ENCODE measurements at regions not wholly inside any gene's neighbourhood (a gene's known extent, or its start where the extent isn't known, plus 50 kb on each side); places are given as distances from the start of the nearest gene placed in this dataset.

DNA sequence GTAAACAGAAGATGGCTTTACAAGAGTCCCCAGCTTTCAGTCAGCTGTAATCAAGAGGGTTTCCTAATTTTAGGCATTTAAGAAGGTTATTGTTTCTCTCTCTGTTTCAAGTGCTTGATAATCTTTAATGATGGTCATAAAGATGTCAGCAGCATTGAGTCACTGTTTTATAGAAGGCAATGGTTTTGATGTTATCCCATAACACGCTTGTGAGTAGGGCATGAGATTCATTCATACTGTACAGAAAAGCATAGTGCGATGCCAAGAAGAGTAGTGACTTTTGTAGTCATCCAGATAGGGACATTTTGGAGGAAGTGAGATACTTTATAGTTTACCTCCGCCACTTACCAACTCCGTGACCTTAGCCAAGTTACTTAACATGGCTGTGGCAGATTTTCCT is 364.2 kb upstream of the SLC10A2 start:
- Histone ChIP-seq H2BK5ac (ENCODE audit: low read depth, low read length) (no peak overlapping the region), H3K36me3 (ENCODE audit: control insufficient read depth in 2 of 4, insufficient read depth in 4 of 4, low read length in 3 of 4) (no peaks in the 10 kb centered on the region), H2BK20ac (ENCODE audit: low read length) (no peak overlapping the region), H3K27me3 (replicated peaks in 1 of 4; ENCODE audit: control insufficient read depth in 3 of 4, extremely low read depth in 1 of 4, insufficient read depth in 3 of 4, low read length in 3 of 4) (no peaks in the 10 kb centered on the region), H3K56ac (replicated peaks; ENCODE audit: insufficient read length, low read depth, low read length) (no peak overlapping the region), H4K8ac (ENCODE audit: extremely low read depth, insufficient read depth, low read length) (no peak overlapping the region), H4K20me1 (replicated peaks in 1 of 2; ENCODE audit: control insufficient read depth in 1 of 2, insufficient read depth in 2 of 2, low read length in 2 of 2) (no peaks in the 10 kb centered on the region), H3K4me1 (replicated peaks in 1 of 4; ENCODE audit: control insufficient read depth in 3 of 4, insufficient read depth in 4 of 4, low read length in 3 of 4) (peaks cover 0 to 2% (median 0%) of the 10 kb centered on the region in 4 experiments; a peak in 1 of 7 replicates), H2AK5ac (ENCODE audit: low read depth, low read length) (no peak overlapping the region), H3K23me2 (ENCODE audit: low read depth, low read length) (no peaks in the 10 kb centered on the region), H3K9ac (replicated peaks in 1 of 4; ENCODE audit: extremely low read depth in 1 of 4, low read depth in 3 of 4, low read length in 3 of 4) (no peak overlapping the region), H3K23ac (ENCODE audit: insufficient read length) (no peak overlapping the region), H2BK12ac (ENCODE audit: low read depth, low read length) (no peak overlapping the region), H3K18ac (ENCODE audit: extremely low read depth, low read length) (no peak overlapping the region), H3K27ac (ENCODE audit: low read depth, low read length) (no peak overlapping the region), H3K9me3 (ENCODE audit: insufficient read depth in 2 of 2, low read depth in 1 of 2, low read length in 1 of 2) (no peaks in the 10 kb centered on the region), H3K4ac (replicated peaks; ENCODE audit: insufficient read length, low read depth, low read length) (no peak overlapping the region), H3K14ac (ENCODE audit: insufficient read length) (no peak overlapping the region), H2BK15ac (ENCODE audit: low read length) (no peak overlapping the region), H3K4me3 (ENCODE audit: extremely low read depth in 1 of 4, insufficient read depth in 2 of 4, low read depth in 3 of 4, low read length in 4 of 4) (no peak overlapping the region), H2BK120ac (replicated peaks; ENCODE audit: low read depth, low read length) (no peak overlapping the region), H4K91ac (replicated peaks; ENCODE audit: insufficient read length, low read length) (no peak overlapping the region), H3K4me2 (ENCODE audit: insufficient read depth in 1 of 2, low read depth in 2 of 2, low read length in 2 of 2) (no peak overlapping the region), H2AFZ (ENCODE audit: low read length) (no peak overlapping the region), H4K5ac (ENCODE audit: insufficient read length, low read depth, low read length) (no peak overlapping the region), H3K79me2 (ENCODE audit: control insufficient read depth in 1 of 2, insufficient read depth in 2 of 2, low read length in 2 of 2) (no peaks in the 10 kb centered on the region), H3K79me1 (ENCODE audit: low read depth, low read length) (no peaks in the 10 kb centered on the region)
- POLR2A ChIA-PET (ENCODE audit: partially characterized antibody) = no interaction called here
- CTCF ChIA-PET (ENCODE audit: partially characterized antibody) = no interaction called here
- FAIRE-seq (no peak), DNase-seq (ENCODE audit: low read depth in 1 of 2, low spot score in 2 of 2) (no peak)
- WGBS, 2 experiments (ENCODE audit: extremely low coverage in 1 of 2, insufficient coverage in 1 of 2, insufficient read length in 1 of 2, insufficient replicate concordance in 2 of 2, low coverage in 1 of 2, low lambda C conversion rate in 2 of 2, missing lambda C conversion rate in 1 of 2) = 94% methylated on average over 4 of the region's 4 CpGs; no CpG with 5 or more reads in 1 of the 2 experiments
- TF ChIP-seq FOSL1 (IDR thresholded peaks at IDR 0.05; ENCODE audit: insufficient read depth, low read depth, low read length) = no peak
- no peak for TF ChIP-seq ZNF274 (IDR thresholded peaks at IDR 0.05; ENCODE audit: borderline replicate concordance, extremely low read depth, low read length)
